IMR-90 (cell line): ENCODE measurements at regions not wholly inside any gene's neighbourhood (a gene's known extent, or its start where the extent isn't known, plus 50 kb on each side); places are given as distances from the start of the nearest gene placed in this dataset.
"Not testable (repeated sequence)": the region's sequence is repeated elsewhere in the genome, so short reads cannot be mapped to it uniquely, and the experiment has no call there.

ENCODE experiments used
- CEBPB ChIP-seq: IDR thresholded peaks from 2 replicates; pipeline ENCODE4 v1.6.1; 2012; ENCODE audit warnings: low read depth, low read length, improper control_type of control experiment
- CTCF ChIP-seq: conservative IDR thresholded peaks from 2 replicates; pipeline ENCODE4 v1.5.1; 2012; ENCODE audit warnings: mild to moderate bottlenecking, low read depth, low read length, improper control_type of control experiment
- POLR2A ChIP-seq: IDR thresholded peaks from 2 replicates; pipeline ENCODE4 v1.6.1; 2012; ENCODE audit warnings: mild to moderate bottlenecking, low read depth, low read length
- RAD21 ChIP-seq: IDR thresholded peaks from 2 replicates; pipeline ENCODE4 v1.6.1; 2012; ENCODE audit warnings: low read length, improper control_type of control experiment
- RCOR1 ChIP-seq: IDR thresholded peaks from 2 replicates; pipeline ENCODE4 v1.6.1; 2012; ENCODE audit warnings: mild to moderate bottlenecking, low read length, improper control_type of control experiment; ENCODE audit not compliant: insufficient replicate concordance
- SMC3 ChIP-seq: fragments of 150-350 bp; IDR thresholded peaks from 2 replicates; pipeline ENCODE4 v1.6.1; 2016; ENCODE audit warnings: low read depth, mild to moderate bottlenecking, antibody characterized with exemption, low read length, moderate library complexity

- not testable (repeated sequence) for TF ChIP-seq CTCF, SMC3, CEBPB, RAD21, POLR2A, RCOR1
These were observed 111.6 kb downstream of the CRLF3 start for GRCh38 chr17:30712859-30713258.
